Ecto neural progenitor cell (in vitro differentiated cells): ENCODE measurements at regions not wholly inside any gene's neighbourhood (a gene's known extent, or its start where the extent isn't known, plus 50 kb on each side); places are given as distances from the start of the nearest gene placed in this dataset.

Source experiments
- DNase-seq: peaks from one replicate; pipeline ENCODE4 v3.0.0-alpha.2; 2018; ENCODE audit warnings: low spot score

DNA sequence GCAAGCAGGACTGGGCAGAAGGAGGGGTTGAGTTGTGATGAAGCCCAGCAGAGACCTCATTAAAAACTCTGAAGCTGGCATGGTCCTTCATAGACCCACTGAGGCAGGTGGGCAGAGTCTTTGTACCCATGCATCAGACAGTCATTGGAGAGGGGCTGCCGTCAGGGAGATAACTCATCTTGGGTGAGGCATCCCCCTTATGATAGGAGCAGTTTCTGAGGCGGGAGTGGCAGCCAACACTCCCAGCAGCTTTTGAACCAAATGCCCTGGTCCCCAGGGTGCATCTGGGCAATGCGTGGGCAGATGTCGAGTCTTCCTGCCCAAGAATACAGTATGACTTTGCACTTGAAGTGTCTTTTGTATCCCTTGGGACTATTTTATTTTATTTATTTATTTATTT, 68.1 kb downstream of the HTR5A start:
- DNase-seq = no peak

DNA sequence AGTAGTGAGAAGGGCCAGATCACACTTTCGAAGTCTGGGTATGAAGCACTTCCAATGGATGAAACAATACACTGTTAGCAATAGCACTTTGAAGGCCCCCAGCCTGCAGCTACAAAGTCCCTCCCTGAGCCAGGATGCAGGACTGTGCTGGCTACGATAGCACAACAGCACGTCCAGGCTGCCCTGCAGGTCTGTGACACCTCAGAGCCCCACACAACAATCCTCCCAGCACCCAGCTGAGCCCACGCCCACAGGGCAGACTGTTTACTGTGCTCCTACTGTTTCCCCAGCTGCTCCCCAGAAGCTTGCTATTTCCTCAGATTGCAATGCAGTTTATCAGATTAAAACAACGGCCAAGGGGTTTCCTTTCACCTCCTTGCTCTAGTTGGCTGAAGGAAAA, 71.4 kb downstream of the HTR5A start:
- no peak for DNase-seq

DNA sequence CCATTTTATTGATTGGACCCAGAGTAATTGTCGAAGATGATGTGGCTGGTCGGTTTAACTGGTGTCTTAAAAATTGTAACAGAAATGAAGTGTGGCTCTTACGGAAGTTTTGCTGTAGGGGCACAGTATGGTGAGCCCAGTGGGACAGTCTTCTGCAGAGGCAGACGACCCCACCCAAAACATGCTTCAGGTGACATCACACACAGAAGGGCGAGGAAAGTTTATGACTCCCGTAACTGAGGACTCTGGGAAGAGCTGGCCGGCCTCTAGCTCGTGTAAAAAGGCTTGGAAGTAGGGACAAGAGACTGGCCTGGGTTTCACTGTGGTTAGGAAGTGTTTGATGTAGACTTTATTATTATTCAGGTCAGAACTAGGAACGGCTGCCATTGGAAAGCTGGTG, 73.3 kb downstream of the HTR5A start:
- DNase-seq = no peak

DNA sequence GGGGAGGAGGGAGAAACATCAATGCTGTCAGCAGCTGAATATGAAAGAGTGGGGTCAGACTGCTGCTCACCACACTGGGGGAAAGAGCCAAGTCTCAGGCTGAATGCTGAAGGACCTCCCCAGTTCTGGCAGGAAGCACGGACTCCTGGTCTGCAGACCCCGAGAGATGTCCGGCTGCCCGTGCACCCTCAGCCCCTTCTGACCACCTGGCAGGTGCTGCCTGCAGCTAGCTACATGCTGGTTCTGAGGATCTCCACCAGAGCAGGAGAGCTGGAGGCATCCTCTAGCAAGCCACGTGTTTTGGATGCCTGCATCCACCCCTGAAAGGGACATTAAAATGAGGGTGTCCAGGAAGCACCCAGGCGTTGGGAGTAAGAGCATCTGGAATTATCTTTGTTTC, 74.2 kb downstream of the HTR5A start:
- no peak for DNase-seq

DNA sequence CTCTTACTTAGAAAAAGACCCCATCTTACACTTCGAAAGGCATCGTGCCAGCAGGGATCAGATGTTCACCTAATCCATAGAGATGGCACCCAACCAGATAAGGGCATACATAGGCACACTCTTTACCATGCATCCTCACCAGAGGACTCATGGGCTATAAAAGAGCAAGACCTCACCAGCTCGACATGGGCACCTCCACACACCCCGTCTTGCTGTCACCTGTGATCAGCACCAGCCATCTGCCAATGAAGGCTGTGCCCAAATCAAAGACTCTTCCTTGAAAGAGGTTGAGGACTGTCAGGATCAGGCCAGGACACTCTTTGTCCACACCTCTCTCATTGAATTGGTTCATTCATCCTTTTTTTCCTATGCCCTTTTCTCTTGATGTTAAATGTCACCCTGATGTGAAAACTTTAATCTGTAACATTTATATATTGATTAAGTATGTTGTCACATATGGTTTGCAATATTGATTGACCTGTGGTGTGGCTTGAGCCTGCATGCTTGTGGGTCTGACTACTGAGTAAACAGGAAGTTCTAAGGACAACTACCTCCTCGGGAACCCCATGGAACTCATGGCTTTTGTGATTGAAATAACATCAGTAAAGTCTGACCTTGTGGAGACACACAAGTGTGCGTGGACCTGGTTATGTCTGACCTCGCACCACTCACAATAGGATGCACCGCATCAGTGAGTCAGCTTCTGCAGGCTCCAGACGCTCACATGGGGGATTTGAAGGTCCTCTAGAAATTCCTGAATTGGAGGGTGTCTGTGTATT, 75.5 kb downstream of the HTR5A start:
- no peak for DNase-seq

DNA sequence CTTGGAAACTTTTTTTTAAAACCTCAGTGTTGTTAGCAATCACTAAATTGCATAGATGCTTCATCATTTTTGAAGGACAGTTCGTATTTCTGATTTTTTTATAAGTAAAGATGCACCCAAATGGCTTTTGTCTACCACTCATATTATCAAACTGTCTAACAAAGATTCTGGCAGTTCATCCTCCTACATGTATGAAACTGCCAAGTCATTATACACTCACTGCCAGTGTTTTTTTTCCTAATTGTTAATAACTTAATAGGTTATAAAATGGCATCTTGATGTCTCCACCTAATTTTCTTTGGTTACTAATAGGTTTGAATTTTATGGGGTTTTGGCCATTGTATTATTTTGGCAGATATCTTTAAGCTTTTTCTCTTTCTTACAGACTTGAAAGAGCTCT, 77.0 kb downstream of the HTR5A start:
- DNase-seq = no peak

DNA sequence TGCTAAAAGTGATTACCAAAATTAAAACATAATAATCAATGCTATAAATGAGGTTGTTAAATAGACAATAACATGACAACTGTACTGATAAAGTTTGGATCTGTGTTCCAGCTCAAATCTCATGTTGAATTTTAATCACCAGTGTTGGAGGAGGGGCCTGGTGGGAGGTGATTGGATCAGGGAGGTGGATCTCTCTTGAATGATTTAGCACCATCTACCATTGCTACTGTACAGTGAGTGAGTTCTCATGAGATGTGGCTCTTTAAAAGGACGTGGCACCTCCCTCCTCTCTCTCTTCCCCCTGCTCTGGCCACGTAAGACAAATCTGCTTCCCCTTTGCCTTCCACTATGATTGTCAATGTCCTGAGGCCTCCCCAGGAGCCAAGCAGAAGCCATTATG, 77.5 kb downstream of the HTR5A start:
- DNase-seq = no peak

DNA sequence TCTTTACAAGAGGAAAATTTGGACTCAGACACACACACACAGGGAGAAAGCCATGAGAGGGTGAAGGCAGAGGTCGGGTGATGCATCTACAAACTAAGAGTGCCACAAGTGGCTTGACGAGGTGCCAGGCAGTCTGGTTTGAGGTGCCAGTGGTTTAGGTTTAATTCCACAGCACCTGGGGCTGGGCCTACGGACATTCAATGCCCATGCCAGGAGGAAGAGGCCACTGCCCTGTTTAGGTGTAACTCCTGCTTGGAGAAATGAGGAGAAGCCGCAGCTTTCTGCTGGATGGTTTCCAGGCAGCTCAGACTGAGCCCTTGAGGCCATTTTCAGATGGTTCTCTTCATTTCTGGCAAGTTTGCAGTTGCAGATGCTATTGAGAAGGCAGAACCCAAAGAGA, 83.6 kb downstream of the HTR5A start:
- no peak for DNase-seq

DNA sequence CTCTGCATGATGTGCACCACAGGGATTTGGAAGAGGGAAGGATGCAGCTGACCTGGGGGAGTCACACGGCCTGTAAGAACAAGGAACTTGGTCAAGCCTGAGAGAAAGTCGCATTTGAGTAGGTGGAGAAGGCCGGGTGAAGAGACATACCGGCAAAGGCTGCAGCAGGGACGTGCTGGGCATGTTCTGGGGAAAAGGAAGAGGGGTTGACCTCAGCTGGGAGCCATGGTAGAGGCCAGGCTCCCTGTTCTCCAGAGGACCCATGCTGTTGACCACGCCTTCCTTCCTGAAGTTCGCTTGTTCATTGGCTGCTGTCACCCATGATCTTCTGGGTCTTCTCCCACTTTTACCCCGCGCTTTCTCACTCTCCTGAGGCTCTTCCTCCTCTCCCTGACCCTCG, 84.5 kb downstream of the HTR5A start:
- DNase-seq = no peak

DNA sequence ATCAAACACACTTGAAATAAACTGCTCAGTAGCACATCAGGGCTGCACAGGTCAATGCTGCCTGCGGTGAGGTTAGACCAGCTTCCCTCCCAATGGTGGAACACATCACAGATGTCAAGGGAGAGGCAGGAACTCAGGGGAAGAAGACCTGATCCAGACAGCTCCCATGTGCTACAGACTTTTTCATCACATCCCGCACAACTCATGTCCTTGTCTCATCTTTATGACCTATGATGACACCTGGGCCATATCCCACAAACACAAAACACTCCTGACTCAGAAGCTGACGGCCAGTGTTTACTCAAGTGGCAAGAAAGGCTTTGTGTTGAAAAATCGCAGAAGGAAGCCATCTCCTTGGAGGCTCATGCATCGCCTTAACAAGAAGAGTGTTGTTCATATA, 91.6 kb downstream of the HTR5A start:
- no peak for DNase-seq

DNA sequence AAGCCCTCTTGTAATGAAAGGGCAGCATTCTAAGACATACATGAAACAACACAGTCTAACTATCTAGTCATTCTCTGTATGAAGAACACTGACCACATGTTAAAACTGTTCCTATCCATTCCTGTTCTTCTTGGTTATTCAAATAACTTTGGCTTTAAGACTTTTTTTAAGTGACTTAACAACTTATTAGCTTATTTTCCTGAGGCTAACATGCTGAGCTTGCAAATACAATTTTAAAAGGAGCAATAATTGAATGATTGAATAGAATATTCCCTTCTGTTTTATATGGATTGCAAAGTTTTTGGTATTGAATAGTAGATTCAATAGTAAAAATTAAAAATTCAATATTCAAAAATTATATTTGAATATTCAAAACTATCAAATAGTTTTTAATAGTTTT, 92.3 kb downstream of the HTR5A start:
- no peak for DNase-seq

DNA sequence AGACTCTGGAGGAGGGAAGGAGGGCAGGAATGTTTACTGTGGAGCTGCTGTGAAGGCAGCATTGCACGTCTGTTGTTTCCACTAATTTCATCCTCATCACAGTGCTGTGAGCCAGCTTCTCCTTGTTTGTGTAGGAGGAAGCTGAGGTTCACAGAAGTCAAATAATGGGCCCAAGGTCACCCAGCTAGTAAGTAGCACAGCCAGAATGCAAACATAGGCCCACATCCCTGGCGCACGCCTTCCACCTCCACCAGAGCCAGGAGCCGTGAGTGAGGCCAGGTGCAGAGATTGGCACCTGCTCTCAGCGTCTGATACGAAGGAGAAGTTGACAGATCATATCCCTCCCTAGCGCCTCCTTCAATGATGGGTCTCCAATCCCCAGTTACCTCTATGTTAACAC, 93.6 kb downstream of the HTR5A start:
- no peak for DNase-seq

DNA sequence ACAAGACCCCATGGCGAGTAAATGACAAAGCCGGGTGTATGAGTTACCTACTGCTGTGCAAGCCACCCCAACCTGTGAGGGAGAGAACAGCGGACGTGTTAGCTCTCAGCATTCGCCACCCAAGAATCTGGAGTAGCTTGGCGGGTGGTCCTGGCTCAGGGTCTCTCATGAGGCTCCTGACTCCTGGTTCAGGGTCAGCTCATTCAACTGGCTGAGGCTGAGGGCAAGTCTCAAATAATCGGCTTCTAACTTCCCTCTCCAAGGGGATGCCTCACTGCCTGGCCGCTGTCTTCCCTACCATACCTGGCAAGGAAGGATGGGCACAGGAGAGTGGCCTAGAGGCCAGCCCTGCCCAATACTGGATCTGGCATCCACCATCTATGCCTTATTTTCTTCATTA, 94.2 kb downstream of the HTR5A start:
- DNase-seq = no peak

DNA sequence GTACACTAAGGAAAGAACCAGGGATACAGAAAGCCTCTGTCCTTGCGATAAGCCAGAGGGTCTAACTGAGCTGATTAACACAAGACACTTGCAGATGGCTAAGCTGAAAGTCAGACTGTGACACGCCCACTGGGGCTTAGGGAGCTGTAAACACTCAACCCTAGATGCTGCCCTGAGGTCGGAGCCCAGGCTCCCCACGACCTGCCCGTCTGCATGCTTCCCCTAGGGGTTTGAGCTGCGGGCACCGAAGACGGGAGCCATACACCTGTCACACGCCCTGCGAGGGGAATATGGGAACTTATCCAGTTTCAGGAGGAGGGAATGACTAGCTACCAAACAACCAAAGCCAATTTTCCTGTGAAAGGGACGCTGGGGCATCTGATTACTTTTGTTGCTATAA, 96.0 kb downstream of the HTR5A start:
- no peak for DNase-seq

DNA sequence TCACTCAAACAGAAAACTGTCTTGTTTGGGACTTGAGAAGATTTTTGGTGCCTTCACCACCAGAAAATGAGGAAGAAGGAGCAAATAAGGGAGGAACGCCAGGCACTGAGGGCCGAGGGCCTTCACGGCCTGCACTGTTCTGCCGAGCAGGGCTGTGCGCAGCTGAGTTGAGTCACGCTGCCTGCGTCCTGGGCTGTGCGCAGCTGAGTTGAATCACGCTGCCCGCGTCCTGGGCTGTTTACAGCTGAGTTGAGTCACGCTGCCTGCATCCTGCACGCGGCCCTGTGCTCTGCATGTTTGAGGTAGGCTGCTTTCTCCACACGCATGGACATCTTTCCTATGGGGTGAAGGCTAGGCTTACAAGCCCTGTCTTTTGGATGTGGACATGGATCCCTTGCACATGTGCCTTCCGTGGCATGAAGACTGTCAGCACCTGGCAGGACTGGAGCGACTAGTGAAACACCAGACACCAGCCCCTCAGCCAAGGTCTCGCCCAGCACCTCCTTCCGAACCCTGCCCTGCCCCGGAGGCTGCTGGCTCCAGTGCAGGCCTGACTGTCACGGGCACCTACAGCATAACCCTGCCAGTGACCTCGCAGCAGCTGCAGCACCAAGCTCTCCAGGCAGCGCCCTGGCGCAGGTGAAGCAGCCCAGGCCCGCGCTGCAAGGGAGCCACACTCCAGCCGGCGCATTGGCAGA, 96.7 kb downstream of the HTR5A start:
- DNase-seq = no peak

DNA sequence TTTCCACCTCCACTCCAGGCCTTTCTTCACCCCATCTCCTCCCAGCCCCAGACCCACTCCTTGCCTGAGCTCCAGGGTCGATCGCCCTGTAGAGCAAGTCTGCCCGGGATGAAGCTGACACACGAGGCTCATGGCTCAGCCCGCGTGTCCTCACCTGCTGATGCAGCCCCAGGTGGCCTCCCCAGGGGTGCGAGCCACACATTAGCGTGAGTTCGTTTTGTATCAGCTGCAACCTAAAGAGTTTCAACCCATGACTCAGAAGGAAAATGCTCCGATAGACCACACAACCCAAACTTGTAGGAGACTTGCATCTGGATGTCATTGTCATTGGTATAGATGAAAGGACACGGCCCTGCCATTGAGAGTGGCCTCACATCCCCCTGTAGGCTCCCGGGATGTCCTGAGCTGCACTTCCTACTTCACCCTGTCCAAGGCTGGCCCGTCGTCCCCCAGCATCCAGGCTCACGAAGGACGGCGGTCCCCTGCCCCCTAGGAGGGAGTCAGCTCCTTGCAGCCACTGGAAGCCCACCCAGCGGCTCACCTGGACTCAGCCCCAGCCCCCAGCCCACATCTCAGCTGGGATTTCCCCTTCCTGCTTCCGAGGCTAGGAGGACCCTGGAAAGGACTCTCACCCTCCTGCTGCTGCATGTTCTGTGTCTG, 97.7 kb downstream of the HTR5A start:
- no peak for DNase-seq

DNA sequence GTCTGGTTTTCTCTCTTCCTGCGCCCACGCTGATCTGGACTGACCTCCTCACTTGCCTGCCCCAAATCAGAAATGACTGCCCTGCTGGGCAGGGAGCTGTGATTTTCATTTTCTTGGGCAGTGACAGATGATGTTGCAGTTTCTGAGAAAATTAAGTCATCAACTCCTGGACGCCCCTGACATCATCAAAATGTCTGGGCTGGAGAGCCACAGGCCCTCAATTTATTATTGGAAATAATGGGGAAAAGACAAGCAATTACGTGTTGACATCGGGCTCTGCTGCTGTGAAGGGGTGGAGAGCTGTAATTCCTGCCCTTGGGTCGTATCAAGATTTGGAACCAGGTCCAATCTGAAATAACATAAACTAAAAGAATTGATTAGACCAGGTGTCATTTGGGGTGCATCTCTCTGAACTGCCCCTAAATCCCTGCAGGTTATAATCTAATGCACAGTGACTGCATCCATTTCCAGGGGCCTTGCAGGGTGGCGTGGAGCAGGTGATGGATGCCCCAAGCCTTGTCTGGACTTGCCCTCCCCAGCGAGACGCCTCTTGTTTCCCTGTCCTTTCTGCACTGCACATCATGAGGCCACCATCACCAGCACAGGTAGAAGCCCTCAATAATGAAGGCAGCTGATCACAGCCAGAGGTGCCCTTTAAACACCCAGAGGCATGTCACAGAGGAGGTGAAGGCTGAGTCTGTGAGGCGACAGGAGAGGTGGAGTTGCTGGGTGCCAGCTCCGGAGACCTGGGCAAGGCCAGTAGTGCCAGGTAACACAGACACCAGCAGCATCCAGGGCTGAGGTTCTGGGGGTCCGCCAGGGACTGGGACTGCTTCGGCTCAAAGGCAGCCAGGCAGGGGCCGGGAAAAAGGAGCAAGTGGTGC, 98.7 kb downstream of the HTR5A start:
- no peak for DNase-seq

DNA sequence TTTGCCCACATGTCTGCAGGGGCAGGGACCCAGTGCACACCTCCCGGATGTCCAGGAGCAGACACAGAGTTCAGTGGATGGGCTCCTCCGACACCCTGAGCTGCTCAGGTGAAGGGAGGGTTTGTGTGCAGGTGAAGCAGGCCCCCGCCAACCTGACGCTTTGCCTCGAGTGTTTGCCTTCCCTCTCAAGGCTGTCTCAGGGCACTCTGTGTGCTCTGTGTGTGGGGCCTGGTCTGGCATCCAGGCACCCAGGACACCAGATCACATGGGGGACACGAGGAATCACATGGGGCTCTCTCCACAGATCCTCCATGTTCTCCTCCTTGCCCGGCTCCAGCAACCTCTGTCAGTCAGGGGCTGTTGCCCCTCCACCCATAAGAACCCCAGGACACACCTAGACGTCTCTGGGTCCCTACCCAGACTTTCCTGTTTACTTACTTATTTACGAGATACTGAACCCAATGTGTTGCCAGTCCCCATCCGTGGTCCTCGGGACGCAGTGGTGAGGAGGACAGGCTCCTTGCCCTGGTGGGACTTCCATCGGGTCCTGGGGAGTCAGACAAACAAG, 99.5 kb downstream of the HTR5A start:
- DNase-seq = no peak

DNA sequence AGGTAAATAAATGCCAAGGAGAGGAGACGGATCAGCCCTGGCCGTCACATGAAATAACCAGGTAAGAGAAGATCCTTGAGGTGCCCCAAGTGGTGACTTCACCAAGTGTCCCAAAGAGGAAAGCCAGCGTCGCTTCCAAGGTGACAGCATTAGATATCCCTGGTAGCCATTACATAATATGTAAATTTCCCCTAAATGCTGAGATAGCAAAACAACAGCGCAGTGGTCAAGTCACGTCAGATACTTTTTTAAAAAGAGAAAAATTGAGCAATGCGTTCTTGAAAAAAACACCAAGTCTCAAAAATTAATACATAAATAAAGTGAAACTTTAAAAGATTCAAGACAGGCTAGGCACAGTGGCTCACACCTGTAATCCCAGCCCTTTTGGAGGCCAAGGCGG, 100.2 kb downstream of the HTR5A start:
- DNase-seq = no peak

DNA sequence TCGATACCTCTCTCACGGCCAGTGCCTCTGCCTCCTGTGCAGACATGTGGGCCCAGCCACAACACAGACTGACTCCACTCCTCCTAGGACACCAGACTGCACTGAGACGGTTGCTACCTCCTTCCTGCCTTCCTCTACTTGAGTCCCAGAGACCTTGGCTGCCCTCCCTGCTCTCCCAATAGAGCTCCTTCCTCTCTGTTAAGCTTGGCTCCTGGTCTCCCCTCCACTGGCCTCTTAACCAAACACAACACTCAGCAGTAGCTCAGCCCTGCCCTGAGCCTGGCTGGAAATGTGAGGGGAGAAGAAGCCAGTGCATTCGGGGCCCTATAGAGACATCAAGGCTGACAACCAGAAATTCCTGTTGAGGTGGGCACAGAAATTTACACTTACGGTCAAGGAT, 102.0 kb downstream of the HTR5A start:
- no peak for DNase-seq

DNA sequence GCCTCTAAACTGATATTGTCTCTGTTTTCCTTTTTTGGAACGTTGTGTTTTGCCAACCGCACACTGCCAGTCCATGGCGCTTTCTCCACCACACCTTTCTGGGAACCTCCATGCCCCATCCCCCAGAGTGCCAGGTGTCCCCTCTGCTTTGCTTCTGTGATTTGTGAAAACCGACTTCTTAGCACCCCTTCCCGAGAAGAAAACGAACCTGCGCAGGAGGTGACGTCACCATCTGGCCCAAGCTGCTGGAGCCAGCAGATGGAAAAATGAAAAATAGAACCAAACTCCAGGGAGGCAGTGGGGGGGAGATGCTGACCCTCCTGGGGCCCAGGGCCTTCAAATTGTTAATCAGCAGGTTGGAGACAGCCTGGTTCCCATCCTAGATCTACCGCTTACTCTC, 103.8 kb downstream of the HTR5A start:
- DNase-seq = no peak

DNA sequence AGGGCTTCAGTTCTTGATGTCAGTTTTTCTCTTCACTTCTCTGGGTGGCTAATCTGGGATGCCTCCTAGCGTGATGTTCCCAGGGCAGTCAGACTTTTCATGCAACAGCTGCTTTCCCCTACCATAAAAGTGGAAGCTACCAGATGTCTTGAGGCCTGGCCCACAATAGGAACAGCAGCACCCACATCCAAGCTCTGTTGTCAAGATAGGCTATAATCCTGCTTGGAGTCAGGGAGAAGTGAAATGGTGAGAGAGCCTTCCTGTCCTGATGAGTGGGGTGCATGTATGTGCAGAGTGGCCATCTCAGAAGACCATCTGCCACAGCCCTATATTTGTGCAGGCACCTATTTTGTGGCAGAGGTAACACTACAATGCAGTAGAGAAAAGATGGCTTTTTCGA, 108.0 kb downstream of the HTR5A start:
- DNase-seq = no peak
